MG63 (cell line): ENCODE measurements at regions not wholly inside any gene's neighbourhood (a gene's known extent, or its start where the extent isn't known, plus 50 kb on each side); places are given as distances from the start of the nearest gene placed in this dataset.
"Not testable (repeated sequence)": the region's sequence is repeated elsewhere in the genome, so short reads cannot be mapped to it uniquely, and the experiment has no call there.

Source experiments
- DNase-seq: peaks from one replicate; pipeline ENCODE4 v3.0.0-alpha.2; 2020
- H3K27me3 ChIP-seq: fragments of 250-450 bp; sonication (Bioruptor Pico); 2 replicates; pipeline ENCODE4 v1.5.1; 2020; ENCODE audit warnings: mild to moderate bottlenecking, moderate library complexity
- H3K36me3 ChIP-seq: fragments of 250-450 bp; sonication (Bioruptor Pico); 2 replicates; pipeline ENCODE4 v1.5.1; 2020; ENCODE audit warnings: mild to moderate bottlenecking, moderate library complexity
- H3K4me3 ChIP-seq: fragments of 250-450 bp; sonication (Bioruptor Pico); 2 replicates; pipeline ENCODE4 v1.5.1; 2020; ENCODE audit warnings: mild to moderate bottlenecking, moderate library complexity
- H3K9me3 ChIP-seq: fragments of 250-450 bp; sonication (Bioruptor Pico); 2 replicates; pipeline ENCODE4 v1.5.1; 2020; ENCODE audit warnings: mild to moderate bottlenecking, moderate library complexity

DNA sequence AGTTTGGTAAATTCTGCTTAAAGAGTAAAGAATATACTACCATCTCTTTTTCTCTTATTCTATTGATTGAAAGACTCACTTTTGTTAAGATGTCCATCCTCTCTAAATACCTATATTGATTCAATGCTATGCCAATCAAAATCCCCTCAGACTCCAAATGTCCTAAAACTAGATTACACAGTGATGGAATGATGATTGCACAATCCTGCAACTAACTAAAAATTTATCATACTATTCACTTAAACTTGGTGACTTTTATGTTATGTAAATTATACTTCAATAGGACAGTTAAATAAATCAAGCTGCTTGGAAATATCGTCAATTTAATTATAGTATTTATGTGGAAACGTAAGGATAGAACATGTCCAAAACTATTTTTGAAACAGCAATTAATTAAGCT lies 2765.1 kb upstream of the PCDH20 start:
- Histone ChIP-seq H3K9me3 (no peaks in the 10 kb centered on the region), H3K36me3 (no peaks in the 10 kb centered on the region), H3K27me3 (no peaks in the 10 kb centered on the region), H3K4me3 (no peak overlapping the region)
- DNase-seq, result no peak

DNA sequence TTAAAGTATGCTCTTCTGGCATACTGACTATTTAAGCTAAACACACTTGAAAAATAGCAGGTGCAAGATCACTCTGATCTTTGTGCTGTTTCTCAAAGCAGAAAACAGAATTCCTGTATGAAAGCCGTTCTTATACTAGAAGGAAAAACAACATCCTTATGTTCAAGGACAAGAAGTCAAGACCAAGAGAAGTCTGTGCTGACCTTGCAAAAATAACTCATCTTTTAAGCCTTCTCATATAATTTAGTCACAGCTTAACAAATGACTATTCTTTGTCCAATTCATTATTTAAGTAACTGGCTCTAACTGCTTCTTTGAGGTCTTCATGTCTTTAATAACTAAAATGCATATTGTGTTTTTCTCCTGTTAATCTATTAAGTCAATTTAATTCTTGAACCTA lies 2750.2 kb upstream of the PCDH20 start:
- no peak overlapping the region for H3K4me3 ChIP-seq
- no peaks in the 10 kb centered on the region for H3K36me3 ChIP-seq
- H3K9me3 ChIP-seq, result no peaks in the 10 kb centered on the region
- H3K27me3 ChIP-seq, result no peaks in the 10 kb centered on the region
- DNase-seq, result no peak

DNA sequence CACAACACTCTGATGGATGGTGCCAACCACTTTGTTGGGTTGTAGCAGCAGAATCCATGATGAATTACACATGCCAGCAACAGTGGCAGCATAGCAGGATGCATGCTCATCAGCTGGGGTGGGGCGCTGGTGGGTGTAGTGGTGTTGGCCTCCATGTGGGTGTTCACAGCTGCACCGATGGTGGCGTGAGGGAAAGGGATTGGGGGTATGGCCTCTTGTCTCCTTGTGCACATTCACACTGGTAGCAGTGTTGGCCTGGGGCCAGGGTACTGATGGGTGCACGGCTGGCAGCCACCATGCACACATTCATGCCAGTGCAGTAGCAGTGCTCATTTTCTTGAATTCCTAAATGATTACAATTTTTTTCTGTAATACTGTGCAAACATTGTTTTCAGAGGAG lies 2748.8 kb upstream of the PCDH20 start:
- Histone ChIP-seq H3K27me3 (no peaks in the 10 kb centered on the region), H3K9me3 (no peaks in the 10 kb centered on the region), H3K4me3 (no peak overlapping the region), H3K36me3 (no peaks in the 10 kb centered on the region)
- DNase-seq, result peak; percentile 13

DNA sequence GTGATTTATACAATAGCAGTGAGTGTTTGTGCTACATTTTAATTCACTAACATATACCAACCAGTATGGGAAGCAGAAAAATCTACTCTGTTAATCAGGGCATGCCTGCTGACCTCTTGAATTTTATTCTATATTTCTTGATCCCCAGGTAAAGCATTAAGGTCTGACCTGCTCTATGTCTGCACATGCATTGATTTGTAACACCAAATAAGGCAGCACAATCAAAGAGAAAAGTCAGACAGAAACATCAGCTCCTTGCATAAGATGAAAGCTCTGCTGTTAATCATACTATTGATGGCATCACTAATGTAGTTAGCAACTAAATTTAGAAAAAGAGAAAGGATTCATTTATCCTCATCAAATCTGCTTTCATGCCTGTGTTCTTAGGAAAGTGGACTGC lies 2744.8 kb upstream of the PCDH20 start:
- DNase-seq, result no peak
- Histone ChIP-seq H3K4me3 (no peak overlapping the region), H3K9me3 (no peaks in the 10 kb centered on the region), H3K27me3 (no peaks in the 10 kb centered on the region), H3K36me3 (no peaks in the 10 kb centered on the region)

DNA sequence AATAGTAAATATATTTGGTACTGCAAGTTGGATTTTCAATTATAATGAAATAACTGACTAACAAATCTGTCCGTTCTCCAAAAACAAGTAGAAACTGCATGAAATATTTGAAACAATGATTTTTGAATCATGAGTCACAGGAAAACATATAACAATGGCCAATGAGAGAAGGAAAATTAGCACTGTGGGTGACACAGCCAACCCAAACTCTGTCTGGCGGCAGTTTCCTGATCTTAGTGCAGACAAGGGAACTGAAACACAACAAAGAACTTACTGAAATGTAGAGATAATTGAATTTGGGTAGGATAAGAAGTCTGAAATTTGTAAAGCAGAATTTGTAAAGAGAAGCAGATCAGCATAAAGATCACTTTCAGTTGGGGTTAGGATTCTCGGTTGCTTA lies 2743.3 kb upstream of the PCDH20 start:
- DNase-seq, result peak; percentile 22
- H3K4me3 ChIP-seq, result no peak overlapping the region
- H3K9me3 ChIP-seq, result no peaks in the 10 kb centered on the region
- H3K27me3 ChIP-seq, result no peaks in the 10 kb centered on the region
- H3K36me3 ChIP-seq, result no peaks in the 10 kb centered on the region

DNA sequence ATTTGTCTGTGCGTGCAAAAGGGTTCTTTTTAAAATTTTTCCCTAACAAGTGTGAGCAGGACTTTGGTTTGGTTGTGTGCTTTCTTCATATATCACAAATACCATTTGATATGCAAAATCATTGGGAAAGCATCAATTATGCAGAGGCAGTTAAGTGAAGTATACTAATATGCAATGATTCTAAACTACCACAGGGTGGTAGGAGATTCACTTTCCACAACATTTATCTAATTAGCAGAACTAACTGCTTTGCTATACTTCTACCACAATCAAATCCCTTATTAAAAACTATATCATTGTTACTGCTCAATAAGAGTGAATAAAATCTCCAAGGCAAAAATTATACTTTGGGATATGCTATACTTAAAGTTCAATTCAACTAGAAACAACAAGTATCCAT lies 2738.9 kb upstream of the PCDH20 start:
- DNase-seq, result no peak

DNA sequence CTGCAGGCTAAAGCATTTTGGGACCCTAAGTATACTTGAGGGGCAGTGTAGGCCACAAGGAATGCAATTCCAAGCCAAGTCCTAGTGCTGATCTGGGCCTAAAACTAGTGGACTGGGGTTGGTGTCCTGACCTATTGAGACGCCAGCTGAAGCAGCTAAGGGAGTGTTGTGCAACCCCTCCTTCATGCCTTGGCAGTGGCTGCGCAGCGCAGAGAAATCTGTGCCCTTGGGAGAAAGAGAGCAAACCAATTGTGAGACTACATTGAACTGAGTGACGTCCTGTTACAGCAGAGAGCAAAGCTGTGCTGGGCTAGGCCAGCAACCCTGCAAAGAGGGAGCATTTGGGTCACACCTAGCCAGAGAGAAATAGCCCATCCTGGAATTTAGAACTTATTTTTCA lies 2715.0 kb upstream of the PCDH20 start:
- Histone ChIP-seq H3K36me3 (no peaks in the 10 kb centered on the region), H3K4me3 (no peak overlapping the region), H3K27me3 (no peaks in the 10 kb centered on the region), H3K9me3 (peaks cover 3% of the 10 kb centered on the region; the same call in 1 of the 2 replicates)
- DNase-seq, result no peak

More for the DNA sequence above, 2738.9 kb upstream of the PCDH20 start:
- no peaks in the 10 kb centered on the region for H3K36me3 ChIP-seq
- no peaks in the 10 kb centered on the region for H3K9me3 ChIP-seq
- H3K27me3 ChIP-seq, result no peaks in the 10 kb centered on the region
- no peak overlapping the region for H3K4me3 ChIP-seq

DNA sequence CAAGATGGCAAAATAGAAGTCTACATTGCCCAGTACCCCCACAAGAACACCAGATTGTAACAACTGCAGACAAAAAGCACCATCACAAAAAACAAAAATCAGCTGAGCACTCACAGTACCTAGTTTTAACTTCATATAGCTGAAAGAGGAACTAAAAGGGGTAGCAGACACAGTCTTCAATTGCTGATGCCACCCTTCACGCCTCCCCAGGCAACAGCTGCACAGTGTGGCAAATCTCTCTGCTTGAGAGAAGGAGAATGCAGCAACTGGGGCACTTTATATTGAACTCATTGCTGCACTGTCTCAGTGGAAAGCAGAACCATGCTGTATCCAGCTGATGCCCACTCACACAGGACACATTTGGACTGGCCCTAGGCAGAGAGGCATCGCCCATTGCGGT lies 2714.5 kb upstream of the PCDH20 start:
- Histone ChIP-seq H3K27me3 (no peaks in the 10 kb centered on the region), H3K4me3 (no peak overlapping the region), H3K9me3 (peaks cover 3% of the 10 kb centered on the region; the same call in 1 of the 2 replicates), H3K36me3 (no peaks in the 10 kb centered on the region)
- DNase-seq, result no peak

DNA sequence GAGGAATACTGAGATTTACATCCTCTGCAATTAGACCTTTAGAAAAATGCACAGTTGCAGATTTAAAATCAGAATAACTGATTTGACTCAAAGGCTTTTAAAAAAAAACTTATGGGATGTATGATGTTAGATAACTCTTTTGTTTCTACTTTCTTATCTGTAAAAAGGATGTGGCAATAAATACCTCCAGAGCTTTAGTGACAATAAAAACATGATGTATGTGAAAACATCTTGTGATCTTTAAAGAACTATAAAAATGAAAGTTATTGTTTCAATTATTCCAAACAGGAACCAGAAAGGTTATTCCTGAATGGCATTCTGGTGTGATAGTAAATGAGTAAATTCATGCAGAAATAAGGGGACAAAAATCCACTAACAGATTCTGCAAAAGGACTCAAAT lies 2712.2 kb upstream of the PCDH20 start:
- DNase-seq, result no peak
- Histone ChIP-seq H3K36me3 (no peaks in the 10 kb centered on the region), H3K4me3 (no peak overlapping the region)

DNA sequence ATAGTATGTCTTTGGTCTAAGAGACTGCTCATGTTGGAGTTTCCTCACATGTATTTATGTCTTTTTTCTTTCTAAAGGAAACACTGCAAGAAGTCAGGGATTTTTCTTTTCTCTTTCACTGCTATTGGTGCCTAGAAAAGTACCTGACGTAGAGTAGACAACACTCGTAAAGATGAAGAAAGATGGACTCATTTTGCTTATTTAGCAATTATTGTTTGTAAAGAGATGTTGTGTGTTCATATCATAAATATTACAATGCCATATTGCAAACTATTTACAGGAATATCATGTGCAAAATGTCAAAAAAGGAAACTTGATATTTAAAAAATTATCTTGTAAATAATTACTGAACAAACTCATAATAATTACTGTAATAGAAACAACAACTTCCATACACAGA lies 2711.5 kb upstream of the PCDH20 start:
- no peak for DNase-seq
- H3K9me3 ChIP-seq, result no peaks in the 10 kb centered on the region
- no peaks in the 10 kb centered on the region for H3K27me3 ChIP-seq
- H3K4me3 ChIP-seq, result no peak overlapping the region
- no peaks in the 10 kb centered on the region for H3K36me3 ChIP-seq

More for the DNA sequence above, 2712.2 kb upstream of the PCDH20 start:
- no peaks in the 10 kb centered on the region for H3K9me3 ChIP-seq
- no peaks in the 10 kb centered on the region for H3K27me3 ChIP-seq

DNA sequence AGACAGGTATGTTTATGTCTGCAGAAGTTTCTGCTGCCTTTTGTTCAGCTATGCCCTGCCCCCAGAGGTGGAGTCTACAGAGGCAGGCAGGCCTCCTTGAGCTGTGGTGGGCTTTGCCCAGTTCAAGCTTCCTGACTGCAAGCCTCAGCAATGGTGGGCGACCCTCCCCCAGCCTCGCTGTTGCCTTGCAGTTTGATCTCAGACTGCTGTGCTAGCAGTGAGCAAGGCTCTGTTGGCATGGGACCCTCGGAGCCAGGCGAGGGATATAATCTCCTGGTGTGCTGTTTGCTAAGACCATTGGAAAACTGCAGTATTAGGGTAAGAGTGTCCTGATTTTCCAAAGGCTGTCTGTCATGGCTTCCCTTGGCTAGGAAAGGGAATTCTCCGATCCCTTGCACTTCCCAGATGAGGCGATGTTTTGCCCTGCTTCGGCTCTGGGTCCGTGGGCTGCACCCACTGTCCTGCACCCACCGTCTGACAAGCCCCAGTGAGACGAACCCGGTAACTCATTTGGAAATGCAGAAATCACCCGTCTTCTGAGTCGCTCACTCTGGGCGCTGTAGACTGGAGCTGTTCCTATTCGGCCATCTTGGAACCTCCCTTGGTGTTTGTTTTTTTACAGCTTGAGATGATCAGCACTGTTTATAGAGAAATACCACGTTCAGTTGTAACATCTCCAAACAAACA lies 2705.5 kb upstream of the PCDH20 start:
- H3K36me3 ChIP-seq, H3K4me3 ChIP-seq: not testable (repeated sequence)
- peaks cover 19% of the 10 kb centered on the region for H3K9me3 ChIP-seq

DNA sequence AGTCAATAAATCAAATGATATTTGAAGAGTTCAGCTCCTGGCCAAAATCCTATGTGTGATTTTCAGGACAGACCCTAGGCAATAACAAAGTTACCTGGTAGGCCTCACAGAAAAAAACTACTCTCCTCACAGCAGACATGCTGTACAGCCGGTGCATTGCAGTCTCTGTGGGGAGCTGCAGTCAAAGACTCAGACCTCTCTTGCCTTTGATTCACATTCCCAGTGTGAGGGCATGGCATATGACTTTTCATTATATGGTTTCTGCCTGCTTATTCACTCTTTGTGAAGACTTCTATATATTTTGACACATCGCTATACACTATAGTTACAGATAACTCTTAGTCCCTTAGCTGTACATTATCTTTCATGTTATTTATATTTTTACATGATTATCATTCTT lies 2684.3 kb upstream of the PCDH20 start:
- Histone ChIP-seq H3K9me3 (no peaks in the 10 kb centered on the region), H3K27me3 (no peaks in the 10 kb centered on the region), H3K36me3 (no peaks in the 10 kb centered on the region), H3K4me3 (no peak overlapping the region)
- DNase-seq, result no peak

More for the DNA sequence above, 2705.5 kb upstream of the PCDH20 start:
- not testable (repeated sequence) for DNase-seq, H3K27me3 ChIP-seq

DNA sequence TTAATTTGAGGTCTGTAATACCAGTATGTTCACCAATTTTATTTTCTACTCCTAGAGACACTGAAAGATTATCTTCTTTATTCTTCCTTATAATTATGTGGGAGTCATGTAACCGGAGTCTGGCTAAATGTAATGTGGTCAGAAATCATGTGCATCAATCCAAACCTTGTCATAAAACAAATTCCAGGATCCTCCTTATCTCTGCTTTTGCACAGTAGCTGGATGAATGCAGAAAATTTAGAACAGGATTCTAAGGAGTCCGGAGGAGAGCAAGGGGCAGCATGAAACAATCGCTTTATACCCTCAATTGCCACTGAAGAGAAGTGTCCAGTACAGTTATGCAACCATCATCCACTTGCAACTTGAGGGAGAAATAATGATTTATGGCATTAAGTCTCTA lies 2674.7 kb upstream of the PCDH20 start:
- Histone ChIP-seq H3K27me3 (no peaks in the 10 kb centered on the region), H3K4me3 (no peak overlapping the region), H3K9me3 (no peaks in the 10 kb centered on the region), H3K36me3 (no peaks in the 10 kb centered on the region)
- DNase-seq, result no peak

DNA sequence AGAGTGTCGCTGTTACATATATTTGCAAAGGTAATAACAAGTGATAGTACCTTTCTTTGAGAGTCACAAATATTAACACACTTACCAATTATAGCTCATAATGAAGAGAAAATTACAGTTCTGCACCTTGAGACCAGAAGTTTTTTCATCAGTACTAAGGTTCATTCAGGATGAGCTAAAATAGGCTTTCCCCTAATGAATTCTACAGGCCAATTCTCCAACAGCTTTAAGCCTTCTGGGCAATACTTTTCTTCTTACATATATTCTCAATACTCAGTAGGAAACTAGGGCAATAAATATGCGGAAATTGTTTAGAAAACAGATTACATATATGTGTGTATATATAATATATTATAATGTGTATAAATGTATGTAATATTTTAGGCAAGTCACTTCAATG lies 2672.8 kb upstream of the PCDH20 start:
- H3K27me3 ChIP-seq, result no peaks in the 10 kb centered on the region
- H3K36me3 ChIP-seq, result no peaks in the 10 kb centered on the region
- no peak for DNase-seq
- no peak overlapping the region for H3K4me3 ChIP-seq
- H3K9me3 ChIP-seq, result no peaks in the 10 kb centered on the region

DNA sequence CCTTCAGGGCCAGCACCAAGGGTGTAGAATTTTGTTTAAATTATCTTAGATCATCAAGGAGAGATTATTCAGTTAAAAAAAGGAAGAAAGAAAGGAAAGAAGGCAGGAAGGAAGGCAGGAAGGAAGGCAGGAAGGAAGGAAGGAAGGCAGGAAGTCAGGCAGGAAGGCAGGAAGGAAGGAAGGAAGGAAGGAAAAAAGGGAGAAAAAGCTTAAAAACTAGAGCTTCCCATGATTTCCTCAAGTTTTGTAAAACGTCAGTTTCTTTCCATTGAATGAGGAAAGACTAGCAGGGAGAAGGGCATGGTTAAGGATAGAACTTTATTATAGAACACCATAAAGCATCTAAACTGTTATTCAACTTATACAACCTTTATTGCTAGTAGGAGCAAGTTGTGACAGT lies 2672.0 kb upstream of the PCDH20 start:
- Histone ChIP-seq H3K9me3 (no peaks in the 10 kb centered on the region), H3K27me3 (no peaks in the 10 kb centered on the region), H3K4me3 (no peak overlapping the region), H3K36me3 (no peaks in the 10 kb centered on the region)
- no peak for DNase-seq

DNA sequence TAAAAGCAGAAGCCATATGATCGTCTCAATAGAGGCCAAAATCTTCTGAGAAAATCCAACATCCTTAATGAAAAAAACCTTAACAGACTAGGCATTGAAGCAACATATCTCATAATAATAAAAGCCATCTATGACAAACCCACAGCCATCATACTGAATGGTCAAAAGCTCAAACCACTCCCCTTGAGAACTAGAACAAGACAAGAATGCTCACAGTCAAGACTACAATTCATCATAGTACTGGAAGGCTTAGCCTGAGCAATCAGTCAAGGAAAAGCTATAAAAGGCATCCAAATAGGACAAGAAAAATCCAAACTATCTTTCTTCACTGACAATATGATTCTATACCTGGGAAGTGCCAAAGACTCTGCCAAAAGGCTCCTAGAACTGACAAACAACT lies 2668.2 kb upstream of the PCDH20 start:
- no peak overlapping the region for H3K4me3 ChIP-seq
- no peaks in the 10 kb centered on the region for H3K36me3 ChIP-seq
- H3K27me3 ChIP-seq, result no peaks in the 10 kb centered on the region
- no peaks in the 10 kb centered on the region for H3K9me3 ChIP-seq
- DNase-seq, result no peak

DNA sequence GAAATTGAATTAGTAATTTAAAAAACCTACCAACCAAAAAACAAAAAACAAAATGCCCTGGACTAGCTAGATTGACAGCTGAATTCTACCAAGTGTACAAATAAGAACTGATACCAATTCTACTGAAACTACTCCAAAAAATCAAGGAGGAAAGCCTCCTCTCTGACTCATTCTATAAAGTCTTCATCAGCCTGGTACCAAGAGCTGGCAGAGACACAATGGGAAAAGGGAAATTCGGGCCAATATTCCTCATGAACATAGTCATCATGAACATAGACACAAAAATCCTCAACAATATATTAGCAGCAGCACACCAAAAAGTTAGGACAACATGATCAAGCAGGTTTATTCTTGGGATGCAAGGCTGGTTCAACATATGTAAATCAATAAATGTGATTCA lies 2667.7 kb upstream of the PCDH20 start:
- no peaks in the 10 kb centered on the region for H3K27me3 ChIP-seq
- no peaks in the 10 kb centered on the region for H3K9me3 ChIP-seq
- no peak overlapping the region for H3K4me3 ChIP-seq
- H3K36me3 ChIP-seq, result no peaks in the 10 kb centered on the region
- DNase-seq, result peak; percentile 74

DNA sequence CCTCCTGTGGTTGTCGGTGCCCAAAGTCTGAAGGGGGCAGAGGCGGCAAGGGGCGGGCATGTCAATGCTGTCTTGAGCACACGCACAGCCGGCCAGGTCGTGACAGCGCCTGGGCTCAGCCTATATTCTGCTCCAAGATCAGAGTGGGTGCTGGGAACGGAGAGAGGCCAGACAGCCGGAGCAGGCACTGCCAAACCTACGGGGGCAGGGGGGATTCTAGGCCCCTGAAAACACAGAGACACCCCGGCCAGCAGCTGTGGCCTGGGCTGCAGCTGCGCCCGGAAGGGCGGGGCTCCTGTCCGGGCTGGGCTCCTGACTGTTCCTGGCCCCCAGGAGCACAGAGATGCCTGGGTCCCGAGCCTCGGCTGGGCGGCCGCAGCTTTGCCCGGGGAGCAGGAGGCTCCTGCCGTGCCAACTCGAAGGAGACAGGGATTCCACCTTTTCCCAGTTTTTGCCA lies 2662.9 kb upstream of the PCDH20 start:
- DNase-seq, result peak; percentile 55
- Histone ChIP-seq H3K36me3 (no peaks in the 10 kb centered on the region), H3K27me3 (no peaks in the 10 kb centered on the region), H3K4me3 (peak overlapping the region; percentile 55), H3K9me3 (no peaks in the 10 kb centered on the region)

DNA sequence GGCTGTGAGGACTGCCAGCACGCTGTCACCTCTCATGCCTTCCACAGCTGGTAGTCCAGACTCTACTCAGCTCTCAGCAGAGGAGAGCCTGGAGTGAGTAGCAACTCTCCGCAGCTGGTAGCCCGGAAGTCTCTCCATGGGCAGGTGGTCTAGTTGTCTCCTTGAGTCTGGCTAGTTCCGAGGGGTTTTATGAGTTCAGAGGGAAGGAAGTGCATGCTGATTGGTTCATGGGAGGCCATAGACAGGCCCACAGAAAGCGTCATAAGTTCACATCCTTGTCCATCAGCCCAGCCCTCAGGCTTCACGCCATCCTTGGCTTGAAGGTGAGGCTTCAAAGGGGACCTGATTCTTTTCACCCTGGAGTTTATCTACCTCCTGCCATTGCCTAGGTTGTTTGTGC lies 2662.4 kb upstream of the PCDH20 start:
- H3K27me3 ChIP-seq, result no peaks in the 10 kb centered on the region
- H3K4me3 ChIP-seq, result peak overlapping the region; percentile 55
- DNase-seq, result peak; percentile 61
- H3K9me3 ChIP-seq, result no peaks in the 10 kb centered on the region
- H3K36me3 ChIP-seq, result no peaks in the 10 kb centered on the region
